BJ (cell line): ENCODE measurements at regions not wholly inside any gene's neighbourhood (a gene's known extent, or its start where the extent isn't known, plus 50 kb on each side); places are given as distances from the start of the nearest gene placed in this dataset.

Experiments used
- CTCF ChIA-PET: fragments of 350-600 bp; formaldehyde crosslinking; extraction: SDS; loops from one replicate; lab custom pipeline; 2021; ENCODE audit warnings: antibody characterized with exemption, inconsistent platforms; lab: Yijun Ruan, JAX
- POLR2A ChIA-PET: fragments of 300-600 bp; sonication (Branson Sonifier 250); formaldehyde crosslinking; extraction: SDS; loops from one replicate; lab custom pipeline; 2021; ENCODE audit warnings: antibody characterized with exemption; lab: Charles Lee
- DNase-seq: peaks from one replicate; pipeline ENCODE4 v3.0.0-alpha.2; 2011; ENCODE audit warnings: low read depth
- H3K27me3 ChIP-seq: 2 replicates; pipeline ENCODE4 v1.6.0; 2011; ENCODE audit warnings: low read length; ENCODE audit not compliant: control insufficient read depth, insufficient read depth
- H3K36me3 ChIP-seq: 2 replicates; pipeline ENCODE4 v1.5.1; 2011; ENCODE audit warnings: low read length; ENCODE audit not compliant: control insufficient read depth, insufficient read depth
- H3K4me3 ChIP-seq: 2 replicates; pipeline ENCODE4 v1.5.1; 2011; ENCODE audit warnings: low read depth, mild to moderate bottlenecking, control low read depth, low read length
- CTCF ChIP-seq: IDR thresholded peaks from 2 replicates; pipeline ENCODE4 v1.5.1; 2011; ENCODE audit warnings: low read depth, mild to moderate bottlenecking, control low read depth, inconsistent platforms, low read length, moderate library complexity; ENCODE audit not compliant: insufficient read depth

- CTCF ChIA-PET: interaction anchor here (1.0 to 1.6 kb wide), 3 partner anchors 10 to 20 kb away, joined by 3 to 7 read pairs (median 4); no protein-coding TSS in a partner anchor
- no peak overlapping the region for H3K4me3 ChIP-seq
- DNase-seq: no peak
Observed at GRCh38 chr1:67580691-67581403, 104.2 kb upstream of the GADD45A start.

GRCh38 chr1:67582625-67583461, 102.2 kb upstream of the GADD45A start:
- H3K27me3 ChIP-seq: no peaks in the 10 kb centered on the region
- no peaks in the 10 kb centered on the region for H3K36me3 ChIP-seq
- CTCF ChIA-PET: interaction anchor here (1.4 to 1.5 kb wide), 2 partner anchors 11 to 101 kb away, joined by 3 to 5 read pairs; no protein-coding TSS in a partner anchor
- POLR2A ChIA-PET: no interaction called here
- no peak for TF ChIP-seq CTCF
- DNase-seq: no peak
- H3K4me3 ChIP-seq: no peak overlapping the region

More at GRCh38 chr1:67580691-67581403, 104.2 kb upstream of the GADD45A start:
- H3K27me3 ChIP-seq: no peaks in the 10 kb centered on the region
- POLR2A ChIA-PET: no interaction called here
- no peak for TF ChIP-seq CTCF
- H3K36me3 ChIP-seq: no peaks in the 10 kb centered on the region

- H3K4me3 ChIP-seq: no peak overlapping the region
- no peak for TF ChIP-seq CTCF
- DNase-seq: no peak
- POLR2A ChIA-PET: no interaction called here
- H3K36me3 ChIP-seq: no peaks in the 10 kb centered on the region
- H3K27me3 ChIP-seq: no peaks in the 10 kb centered on the region
- CTCF ChIA-PET: interaction anchor here (1.4 to 1.5 kb wide), 2 partner anchors 11 to 100 kb away, joined by 3 to 5 read pairs; no protein-coding TSS in a partner anchor
Observed at GRCh38 chr1:67583462-67583950, 101.5 kb upstream of the GADD45A start.

- POLR2A ChIA-PET: no interaction called here
Observed at GRCh38 chr1:67584938-67585337, 100.1 kb upstream of the GADD45A start.

More at GRCh38 chr1:67584938-67585337, 100.1 kb upstream of the GADD45A start:
- Histone ChIP-seq H3K36me3 (no peaks in the 10 kb centered on the region), H3K27me3 (no peaks in the 10 kb centered on the region), H3K4me3 (no peak overlapping the region)
- CTCF ChIA-PET: no interaction called here
- TF ChIP-seq CTCF: no peak
- no peak for DNase-seq
